Right atrium auricular region (tissue), 2 donors: ENCODE measurements at regions not wholly inside any gene's neighbourhood (a gene's known extent, or its start where the extent isn't known, plus 50 kb on each side); places are given as distances from the start of the nearest gene placed in this dataset.

ENCODE experiments used
- DNase-seq: peaks from one replicate; pipeline ENCODE4 v3.0.0-alpha.2; 2019; ENCODE audit warnings: low spot score
- H3K27ac ChIP-seq, 2 donors: fragments of 200-600 bp; sonication (generic); 1 replicate in 1 of 2; 2 replicates in 1 of 2; pipeline ENCODE4 v1.5.1; 2016 to 2019
- H3K27me3 ChIP-seq, 2 donors: fragments of 200-600 bp; sonication (generic); one replicate each; pipeline versions ENCODE4 v1.5.1 to v1.6.0; 2017 to 2019
- H3K36me3 ChIP-seq: fragments of 200-600 bp; sonication (generic); one replicate; pipeline ENCODE4 v1.5.1; 2016
- H3K4me1 ChIP-seq, 2 donors: fragments of 200-600 bp; sonication (generic); one replicate each; pipeline versions ENCODE4 v1.5.1 to v1.6.0; 2017 to 2019
- H3K4me3 ChIP-seq, 2 donors: fragments of 200-600 bp; sonication (generic); 1 replicate in 1 of 2; 2 replicates in 1 of 2; pipeline ENCODE4 v1.5.1; 2017 to 2019; ENCODE audit warnings: mild to moderate bottlenecking in 1 of 2, moderate library complexity in 1 of 2
- H3K9me3 ChIP-seq, 2 donors: fragments of 200-600 bp; sonication (generic); one replicate each; pipeline ENCODE4 v1.5.1; 2019
- CTCF ChIP-seq, 2 donors: fragments of 200-600 bp; sonication (generic); IDR thresholded peaks; one replicate each; pipeline ENCODE4 v1.5.1; 2019; ENCODE audit warnings: antibody characterized with exemption in 2 of 2

GRCh38 chr3:164224126-164224525 lies 854.2 kb downstream of the SI start:
- Histone ChIP-seq H3K4me3 (no peak overlapping the region), H3K27ac (no peak overlapping the region), H3K27me3 (no peaks in the 10 kb centered on the region), H3K4me1 (no peaks in the 10 kb centered on the region), H3K36me3 (no peaks in the 10 kb centered on the region), H3K9me3 (no peaks in the 10 kb centered on the region)
- TF ChIP-seq CTCF (IDR thresholded peaks at IDR 0.05): no peak
- DNase-seq: no peak

GRCh38 chr3:164222197-164222596 lies 856.1 kb downstream of the SI start:
- H3K4me1 ChIP-seq: no peaks in the 10 kb centered on the region
- H3K36me3 ChIP-seq: no peaks in the 10 kb centered on the region
- TF ChIP-seq CTCF (IDR thresholded peaks at IDR 0.05): no peak
- no peak overlapping the region for H3K27ac ChIP-seq
- no peak overlapping the region for H3K4me3 ChIP-seq
- H3K9me3 ChIP-seq: no peaks in the 10 kb centered on the region
- H3K27me3 ChIP-seq: no peaks in the 10 kb centered on the region
- DNase-seq: no peak

- H3K27ac ChIP-seq: no peak overlapping the region
- no peaks in the 10 kb centered on the region for H3K9me3 ChIP-seq
- DNase-seq: no peak
- H3K27me3 ChIP-seq: no peaks in the 10 kb centered on the region
- TF ChIP-seq CTCF (IDR thresholded peaks at IDR 0.05): no peak
- H3K36me3 ChIP-seq: no peaks in the 10 kb centered on the region
- H3K4me3 ChIP-seq: no peak overlapping the region
- no peaks in the 10 kb centered on the region for H3K4me1 ChIP-seq
These were observed 857.0 kb downstream of the SI start for GRCh38 chr3:164221297-164221696.

GRCh38 chr3:164209363-164209762 lies 868.9 kb downstream of the SI start:
- Histone ChIP-seq H3K4me1 (no peaks in the 10 kb centered on the region), H3K36me3 (no peaks in the 10 kb centered on the region), H3K9me3 (no peaks in the 10 kb centered on the region), H3K27me3 (no peaks in the 10 kb centered on the region), H3K27ac (no peak overlapping the region), H3K4me3 (no peak overlapping the region)
- TF ChIP-seq CTCF (IDR thresholded peaks at IDR 0.05): no peak
- DNase-seq: no peak

- Histone ChIP-seq H3K36me3 (no peaks in the 10 kb centered on the region), H3K9me3 (no peaks in the 10 kb centered on the region), H3K27me3 (no peaks in the 10 kb centered on the region), H3K4me1 (no peaks in the 10 kb centered on the region), H3K27ac (no peak overlapping the region), H3K4me3 (no peak overlapping the region)
- no peak for TF ChIP-seq CTCF (IDR thresholded peaks at IDR 0.05)
- DNase-seq: no peak
These were observed 869.5 kb downstream of the SI start for GRCh38 chr3:164208821-164209220.

- TF ChIP-seq CTCF (IDR thresholded peaks at IDR 0.05): no peak
- H3K4me1 ChIP-seq: no peaks in the 10 kb centered on the region
- H3K36me3 ChIP-seq: no peaks in the 10 kb centered on the region
- DNase-seq: no peak
- H3K4me3 ChIP-seq: no peak overlapping the region
- no peaks in the 10 kb centered on the region for H3K9me3 ChIP-seq
- H3K27ac ChIP-seq: no peak overlapping the region
- H3K27me3 ChIP-seq: no peaks in the 10 kb centered on the region
These were observed 870.2 kb downstream of the SI start for GRCh38 chr3:164208048-164208447.
